Tibial artery (tissue), 4 donors: ENCODE measurements at regions not wholly inside any gene's neighbourhood (a gene's known extent, or its start where the extent isn't known, plus 50 kb on each side); places are given as distances from the start of the nearest gene placed in this dataset.

Experiments used
- DNase-seq, 2 donors: peaks; one replicate each; pipeline ENCODE4 v3.0.0-alpha.2; 2019
- H3K27ac ChIP-seq, 2 donors: fragments of 200-600 bp; sonication (generic) in 1 of 2; 1 replicate in 1 of 2; 2 replicates in 1 of 2; pipeline ENCODE4 v1.5.1; 2018 to 2019; ENCODE audit warnings: mild to moderate bottlenecking in 1 of 2
- H3K27me3 ChIP-seq, 2 donors: fragments of 200-600 bp; sonication (generic) in 1 of 2; one replicate each; pipeline versions ENCODE4 v1.5.1 to v1.6.0; 2016 to 2019
- H3K36me3 ChIP-seq, 3 donors: fragments of 200-600 bp; sonication (generic) in 2 of 3; one replicate each; pipeline ENCODE4 v1.5.1; 2016 to 2019; ENCODE audit warnings: mild to moderate bottlenecking in 2 of 3
- H3K4me1 ChIP-seq, 4 donors: fragments of 200-600 bp; sonication (generic) in 2 of 4; 1 replicate in 3 of 4; 2 replicates in 1 of 4; pipeline ENCODE4 v1.5.1; 2016 to 2019
- H3K4me3 ChIP-seq, 2 donors: fragments of 200-600 bp; sonication (generic) in 1 of 2; 1 replicate in 1 of 2; 2 replicates in 1 of 2; pipeline ENCODE4 v1.5.1; 2018 to 2019; ENCODE audit warnings: mild to moderate bottlenecking in 2 of 2
- H3K9me3 ChIP-seq, 3 donors: fragments of 200-600 bp; sonication (generic) in 1 of 3; one replicate each; pipeline ENCODE4 v1.5.1; 2016 to 2019
- CTCF ChIP-seq, 2 experiments: fragments of 200-600 bp in 1 of 2; fragments of 450-650 bp in 1 of 2; IDR thresholded peaks; one replicate each; pipeline ENCODE4 v1.5.1; 2017 to 2019; ENCODE audit warnings: antibody characterized with exemption in 2 of 2, mild to moderate bottlenecking in 1 of 2, moderate library complexity in 1 of 2
- intact Hi-C: fragments of 100-400 bp; cut with DNase I; formaldehyde crosslinking; loops from one replicate; pipeline ENCODE4 v1.15.0; 2023; ENCODE audit warnings: low total_unique reads

- TF ChIP-seq CTCF (IDR thresholded peaks at IDR 0.05): no peak
- H3K27ac ChIP-seq: no peak overlapping the region
- no peaks in the 10 kb centered on the region for H3K36me3 ChIP-seq
- H3K9me3 ChIP-seq: peaks cover 0 to 8% (median 4%) of the 10 kb centered on the region in 3 donors
- H3K4me1 ChIP-seq: no peaks in the 10 kb centered on the region
- no peak for DNase-seq
- H3K27me3 ChIP-seq: no peaks in the 10 kb centered on the region
- intact Hi-C loops: no loop called here
- H3K4me3 ChIP-seq: no peak overlapping the region
Observed at GRCh38 chr4:30427932-30428331, 292.2 kb upstream of the PCDH7 start.

DNA sequence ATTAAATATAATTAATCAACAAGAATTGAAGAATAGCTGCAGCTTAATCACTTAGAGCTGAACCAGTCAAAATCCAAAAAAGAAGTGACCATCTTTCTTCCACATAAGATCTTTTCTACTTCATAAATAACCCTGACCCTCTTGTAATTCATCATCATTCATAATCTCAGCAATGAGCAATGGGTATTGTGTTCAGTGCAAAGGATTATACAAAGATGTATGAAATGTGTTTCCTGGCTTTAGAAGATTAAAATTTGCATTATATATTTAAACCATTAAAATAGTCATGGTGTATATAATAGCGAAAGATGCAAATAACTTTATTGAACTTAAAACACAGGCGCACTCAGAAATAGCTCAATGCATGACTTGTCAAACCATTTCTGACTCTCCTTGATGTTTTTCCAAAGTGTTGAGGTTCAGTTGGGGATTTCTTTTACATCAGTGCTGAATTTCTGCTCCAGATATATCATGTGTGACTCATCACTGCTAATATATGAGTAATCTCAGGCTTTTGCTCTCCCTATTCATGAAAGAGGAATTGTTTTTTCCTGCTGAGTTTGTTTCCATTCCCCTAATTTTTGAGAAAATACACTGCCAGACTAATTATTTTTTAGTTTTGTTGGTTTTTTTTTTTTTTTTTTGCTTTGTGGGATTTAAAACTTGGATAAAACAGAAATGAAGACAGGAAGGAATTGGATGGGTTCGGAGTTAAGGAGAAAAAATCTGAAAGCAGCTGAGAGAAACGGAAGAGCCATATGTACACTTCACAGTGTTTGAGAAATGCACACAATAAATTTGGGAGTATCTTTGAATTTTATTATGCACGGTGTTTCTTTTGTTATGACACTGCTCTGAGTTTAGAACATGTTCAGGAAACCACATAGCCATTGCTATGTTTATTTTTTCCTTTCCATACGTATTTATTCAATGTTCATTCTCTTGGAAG is 290.1 kb upstream of the PCDH7 start:
- no peak for TF ChIP-seq CTCF (IDR thresholded peaks at IDR 0.05)
- Histone ChIP-seq H3K27me3 (no peaks in the 10 kb centered on the region), H3K4me3 (no peak overlapping the region), H3K27ac (no peak overlapping the region), H3K36me3 (no peaks in the 10 kb centered on the region), H3K9me3 (no peaks in the 10 kb centered on the region), H3K4me1 (no peaks in the 10 kb centered on the region)
- DNase-seq: no peak
- intact Hi-C loops: no loop called here

- H3K4me3 ChIP-seq: no peak overlapping the region
- H3K4me1 ChIP-seq: no peaks in the 10 kb centered on the region
- no peaks in the 10 kb centered on the region for H3K9me3 ChIP-seq
- DNase-seq: no peak
- no peaks in the 10 kb centered on the region for H3K27me3 ChIP-seq
- TF ChIP-seq CTCF (IDR thresholded peaks at IDR 0.05): no peak
- H3K27ac ChIP-seq: no peak overlapping the region
- intact Hi-C loops: no loop called here
- H3K36me3 ChIP-seq: no peaks in the 10 kb centered on the region
Observed at GRCh38 chr4:30434656-30435055, 285.5 kb upstream of the PCDH7 start.

DNA sequence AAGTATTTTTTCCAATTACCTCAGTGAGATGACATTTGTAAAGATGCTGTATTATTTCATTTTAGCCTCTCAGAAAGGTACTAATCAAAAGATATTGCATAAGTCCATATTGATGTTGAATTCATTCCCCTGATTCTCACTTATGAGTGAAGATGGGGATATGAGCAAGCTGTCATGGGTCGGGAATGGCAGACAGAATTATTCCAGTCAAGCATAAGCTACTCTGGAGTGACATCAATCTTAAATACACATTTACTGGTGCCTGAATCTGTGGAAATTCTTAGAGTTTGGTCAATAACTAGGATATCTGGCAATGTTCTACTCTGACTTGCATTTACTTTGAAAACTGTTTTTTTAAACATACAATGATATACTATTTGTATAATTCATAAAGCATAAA is 283.8 kb upstream of the PCDH7 start:
- intact Hi-C loops: no loop called here
- H3K36me3 ChIP-seq: no peaks in the 10 kb centered on the region
- H3K27ac ChIP-seq: no peak overlapping the region
- H3K27me3 ChIP-seq: no peaks in the 10 kb centered on the region
- H3K4me1 ChIP-seq: no peaks in the 10 kb centered on the region
- DNase-seq: no peak
- TF ChIP-seq CTCF (IDR thresholded peaks at IDR 0.05): no peak
- H3K9me3 ChIP-seq: no peaks in the 10 kb centered on the region
- H3K4me3 ChIP-seq: no peak overlapping the region

DNA sequence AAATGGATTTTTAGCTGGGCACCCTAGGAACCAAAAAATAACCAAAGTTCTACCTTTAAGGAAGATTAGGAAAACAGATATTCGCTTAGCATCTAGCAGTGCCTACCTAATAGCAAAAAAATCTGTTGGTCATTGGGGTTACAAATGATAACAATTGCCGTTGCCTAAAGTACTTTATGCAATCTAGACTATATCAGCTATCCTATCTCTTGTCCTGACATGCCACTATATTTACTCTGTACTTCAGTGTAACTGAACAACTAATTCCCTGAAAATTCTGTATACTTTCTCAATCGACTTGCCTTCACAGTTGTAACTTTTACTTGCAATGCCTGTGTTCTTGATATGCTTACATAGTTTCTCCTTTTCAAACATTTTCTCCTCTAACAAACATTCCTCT is 282.9 kb upstream of the PCDH7 start:
- Histone ChIP-seq H3K36me3 (no peaks in the 10 kb centered on the region), H3K4me1 (no peaks in the 10 kb centered on the region), H3K4me3 (no peak overlapping the region), H3K9me3 (no peaks in the 10 kb centered on the region), H3K27ac (no peak overlapping the region), H3K27me3 (no peaks in the 10 kb centered on the region)
- no peak for TF ChIP-seq CTCF (IDR thresholded peaks at IDR 0.05)
- no peak for DNase-seq
- intact Hi-C loops: no loop called here
